ENCODE measurements at regions not wholly inside any gene's neighbourhood (a gene's known extent, or its start where the extent isn't known, plus 50 kb on each side); places are given as distances from the start of the nearest gene placed in this dataset.

GRCh38 chr11:70640408-70640807 lies 242.1 kb downstream of the CTTN start:
- Histone ChIP-seq H3K27me3 (ENCODE audit: control insufficient read depth in 1 of 2, insufficient read depth in 2 of 2, low read length in 2 of 2) (no peaks in the 10 kb centered on the region), H3K9me3 (ENCODE audit: control insufficient read depth in 2 of 2, insufficient read depth in 1 of 2, low read depth in 1 of 2, low read length in 1 of 2) (no peaks in the 10 kb centered on the region), H3K4me1 (ENCODE audit: control insufficient read depth in 2 of 2, insufficient read depth in 2 of 2, low read length in 1 of 2) (no peaks in the 10 kb centered on the region), H3K36me3 (ENCODE audit: control insufficient read depth in 2 of 2, insufficient read depth in 2 of 2, low read length in 1 of 2) (no peaks in the 10 kb centered on the region), H3K4me3 (ENCODE audit: low read depth in 1 of 2, low read length in 2 of 2) (no peak overlapping the region), H3K27ac (ENCODE audit: low read depth in 2 of 2, low read length in 1 of 2) (no peak overlapping the region)
- WGBS, 2 donors = 88 to 89% methylated on average over 8 of the region's 8 CpGs

GRCh38 chr11:70641369-70641768 lies 243.0 kb downstream of the CTTN start:
- Histone ChIP-seq H3K27ac (ENCODE audit: low read depth in 2 of 2, low read length in 1 of 2) (no peak overlapping the region), H3K4me3 (ENCODE audit: low read depth in 1 of 2, low read length in 2 of 2) (no peak overlapping the region), H3K4me1 (ENCODE audit: control insufficient read depth in 2 of 2, insufficient read depth in 2 of 2, low read length in 1 of 2) (no peaks in the 10 kb centered on the region), H3K27me3 (ENCODE audit: control insufficient read depth in 1 of 2, insufficient read depth in 2 of 2, low read length in 2 of 2) (no peaks in the 10 kb centered on the region), H3K9me3 (ENCODE audit: control insufficient read depth in 2 of 2, insufficient read depth in 1 of 2, low read depth in 1 of 2, low read length in 1 of 2) (no peaks in the 10 kb centered on the region), H3K36me3 (ENCODE audit: control insufficient read depth in 2 of 2, insufficient read depth in 2 of 2, low read length in 1 of 2) (no peaks in the 10 kb centered on the region)
- 59 to 62% methylated on average over 12 of the region's 12 CpGs for WGBS, 2 donors

GRCh38 chr11:70642266-70642665 lies 243.9 kb downstream of the CTTN start:
- Histone ChIP-seq H3K27me3 (ENCODE audit: control insufficient read depth in 1 of 2, insufficient read depth in 2 of 2, low read length in 2 of 2) (no peaks in the 10 kb centered on the region), H3K4me3 (ENCODE audit: low read depth in 1 of 2, low read length in 2 of 2) (no peak overlapping the region), H3K9me3 (ENCODE audit: control insufficient read depth in 2 of 2, insufficient read depth in 1 of 2, low read depth in 1 of 2, low read length in 1 of 2) (no peaks in the 10 kb centered on the region), H3K4me1 (ENCODE audit: control insufficient read depth in 2 of 2, insufficient read depth in 2 of 2, low read length in 1 of 2) (no peaks in the 10 kb centered on the region), H3K36me3 (ENCODE audit: control insufficient read depth in 2 of 2, insufficient read depth in 2 of 2, low read length in 1 of 2) (no peaks in the 10 kb centered on the region), H3K27ac (ENCODE audit: low read depth in 2 of 2, low read length in 1 of 2) (no peak overlapping the region)
- WGBS, 2 donors = 78 to 82% methylated on average over 14 of the region's 14 CpGs

GRCh38 chr11:70643642-70644041 lies 245.3 kb downstream of the CTTN start:
- no peaks in the 10 kb centered on the region for H3K4me1 ChIP-seq (ENCODE audit: control insufficient read depth in 2 of 2, insufficient read depth in 2 of 2, low read length in 1 of 2)
- no peaks in the 10 kb centered on the region for H3K9me3 ChIP-seq (ENCODE audit: control insufficient read depth in 2 of 2, insufficient read depth in 1 of 2, low read depth in 1 of 2, low read length in 1 of 2)
- 41 to 47% methylated on average over 9 of the region's 9 CpGs for WGBS, 2 donors
- H3K27ac ChIP-seq (ENCODE audit: low read depth in 2 of 2, low read length in 1 of 2) = no peak overlapping the region
- no peaks in the 10 kb centered on the region for H3K27me3 ChIP-seq (ENCODE audit: control insufficient read depth in 1 of 2, insufficient read depth in 2 of 2, low read length in 2 of 2)
- no peaks in the 10 kb centered on the region for H3K36me3 ChIP-seq (ENCODE audit: control insufficient read depth in 2 of 2, insufficient read depth in 2 of 2, low read length in 1 of 2)
- no peak overlapping the region for H3K4me3 ChIP-seq (ENCODE audit: low read depth in 1 of 2, low read length in 2 of 2)

GRCh38 chr11:70644343-70645060 lies 246.2 kb downstream of the CTTN start:
- Histone ChIP-seq H3K9me3 (ENCODE audit: control insufficient read depth in 2 of 2, insufficient read depth in 1 of 2, low read depth in 1 of 2, low read length in 1 of 2) (no peaks in the 10 kb centered on the region), H3K4me3 (ENCODE audit: low read depth in 1 of 2, low read length in 2 of 2) (no peak overlapping the region), H3K27me3 (ENCODE audit: control insufficient read depth in 1 of 2, insufficient read depth in 2 of 2, low read length in 2 of 2) (no peaks in the 10 kb centered on the region), H3K27ac (ENCODE audit: low read depth in 2 of 2, low read length in 1 of 2) (no peak overlapping the region), H3K36me3 (ENCODE audit: control insufficient read depth in 2 of 2, insufficient read depth in 2 of 2, low read length in 1 of 2) (no peaks in the 10 kb centered on the region), H3K4me1 (ENCODE audit: control insufficient read depth in 2 of 2, insufficient read depth in 2 of 2, low read length in 1 of 2) (no peaks in the 10 kb centered on the region)
- WGBS, 2 donors = 67 to 71% methylated on average over 15 of the region's 15 CpGs

GRCh38 chr11:70645537-70645936 lies 247.2 kb downstream of the CTTN start:
- H3K4me3 ChIP-seq (ENCODE audit: low read depth in 1 of 2, low read length in 2 of 2) = no peak overlapping the region
- H3K27me3 ChIP-seq (ENCODE audit: control insufficient read depth in 1 of 2, insufficient read depth in 2 of 2, low read length in 2 of 2) = no peaks in the 10 kb centered on the region
- H3K27ac ChIP-seq (ENCODE audit: low read depth in 2 of 2, low read length in 1 of 2) = no peak overlapping the region
- no peaks in the 10 kb centered on the region for H3K36me3 ChIP-seq (ENCODE audit: control insufficient read depth in 2 of 2, insufficient read depth in 2 of 2, low read length in 1 of 2)
- H3K9me3 ChIP-seq (ENCODE audit: control insufficient read depth in 2 of 2, insufficient read depth in 1 of 2, low read depth in 1 of 2, low read length in 1 of 2) = no peaks in the 10 kb centered on the region
- H3K4me1 ChIP-seq (ENCODE audit: control insufficient read depth in 2 of 2, insufficient read depth in 2 of 2, low read length in 1 of 2) = no peaks in the 10 kb centered on the region
- 73 to 77% methylated on average over 9 of the region's 9 CpGs for WGBS, 2 donors

GRCh38 chr11:70646272-70647049 lies 248.1 kb downstream of the CTTN start:
- H3K27ac ChIP-seq (ENCODE audit: low read depth in 2 of 2, low read length in 1 of 2) = no peak overlapping the region
- H3K4me3 ChIP-seq (ENCODE audit: low read depth in 1 of 2, low read length in 2 of 2) = no peak overlapping the region
- H3K27me3 ChIP-seq (ENCODE audit: control insufficient read depth in 1 of 2, insufficient read depth in 2 of 2, low read length in 2 of 2) = no peaks in the 10 kb centered on the region
- 80 to 82% methylated on average over 6 of the region's 6 CpGs for WGBS, 2 donors
- no peaks in the 10 kb centered on the region for H3K4me1 ChIP-seq (ENCODE audit: control insufficient read depth in 2 of 2, insufficient read depth in 2 of 2, low read length in 1 of 2)
- H3K9me3 ChIP-seq (ENCODE audit: control insufficient read depth in 2 of 2, insufficient read depth in 1 of 2, low read depth in 1 of 2, low read length in 1 of 2) = no peaks in the 10 kb centered on the region
- no peaks in the 10 kb centered on the region for H3K36me3 ChIP-seq (ENCODE audit: control insufficient read depth in 2 of 2, insufficient read depth in 2 of 2, low read length in 1 of 2)

- Histone ChIP-seq H3K27me3 (ENCODE audit: control insufficient read depth in 1 of 2, insufficient read depth in 2 of 2, low read length in 2 of 2) (no peaks in the 10 kb centered on the region), H3K9me3 (ENCODE audit: control insufficient read depth in 2 of 2, insufficient read depth in 1 of 2, low read depth in 1 of 2, low read length in 1 of 2) (no peaks in the 10 kb centered on the region), H3K36me3 (ENCODE audit: control insufficient read depth in 2 of 2, insufficient read depth in 2 of 2, low read length in 1 of 2) (no peaks in the 10 kb centered on the region), H3K4me1 (ENCODE audit: control insufficient read depth in 2 of 2, insufficient read depth in 2 of 2, low read length in 1 of 2) (no peaks in the 10 kb centered on the region), H3K27ac (ENCODE audit: low read depth in 2 of 2, low read length in 1 of 2) (no peak overlapping the region), H3K4me3 (ENCODE audit: low read depth in 1 of 2, low read length in 2 of 2) (no peak overlapping the region)
- 55 to 58% methylated on average over 21 of the region's 21 CpGs for WGBS, 2 donors
Observed at GRCh38 chr11:70647188-70648166, 249.1 kb downstream of the CTTN start.

GRCh38 chr11:70650075-70650909 lies 252.0 kb downstream of the CTTN start:
- 57 to 65% methylated on average over 4 of the region's 4 CpGs for WGBS, 2 donors
- Histone ChIP-seq H3K9me3 (ENCODE audit: control insufficient read depth in 2 of 2, insufficient read depth in 1 of 2, low read depth in 1 of 2, low read length in 1 of 2) (no peaks in the 10 kb centered on the region), H3K27me3 (ENCODE audit: control insufficient read depth in 1 of 2, insufficient read depth in 2 of 2, low read length in 2 of 2) (no peaks in the 10 kb centered on the region), H3K36me3 (ENCODE audit: control insufficient read depth in 2 of 2, insufficient read depth in 2 of 2, low read length in 1 of 2) (no peaks in the 10 kb centered on the region), H3K4me1 (ENCODE audit: control insufficient read depth in 2 of 2, insufficient read depth in 2 of 2, low read length in 1 of 2) (no peaks in the 10 kb centered on the region), H3K4me3 (ENCODE audit: low read depth in 1 of 2, low read length in 2 of 2) (no peak overlapping the region), H3K27ac (ENCODE audit: low read depth in 2 of 2, low read length in 1 of 2) (no peak overlapping the region)

Data from esophagus (tissue), 2 donors.